ENCODE measurements at regions not wholly inside any gene's neighbourhood (a gene's known extent, or its start where the extent isn't known, plus 50 kb on each side); places are given as distances from the start of the nearest gene placed in this dataset.
A peak's percentile ranks its signal among the peaks of the same experiment; 100 is the strongest.

GRCh38 chr5:42036379-42036778 lies 111.3 kb downstream of the FBXO4 start:
- no peak for DNase-seq (ENCODE audit: low read depth)
- TF ChIP-seq, protein P1, sequence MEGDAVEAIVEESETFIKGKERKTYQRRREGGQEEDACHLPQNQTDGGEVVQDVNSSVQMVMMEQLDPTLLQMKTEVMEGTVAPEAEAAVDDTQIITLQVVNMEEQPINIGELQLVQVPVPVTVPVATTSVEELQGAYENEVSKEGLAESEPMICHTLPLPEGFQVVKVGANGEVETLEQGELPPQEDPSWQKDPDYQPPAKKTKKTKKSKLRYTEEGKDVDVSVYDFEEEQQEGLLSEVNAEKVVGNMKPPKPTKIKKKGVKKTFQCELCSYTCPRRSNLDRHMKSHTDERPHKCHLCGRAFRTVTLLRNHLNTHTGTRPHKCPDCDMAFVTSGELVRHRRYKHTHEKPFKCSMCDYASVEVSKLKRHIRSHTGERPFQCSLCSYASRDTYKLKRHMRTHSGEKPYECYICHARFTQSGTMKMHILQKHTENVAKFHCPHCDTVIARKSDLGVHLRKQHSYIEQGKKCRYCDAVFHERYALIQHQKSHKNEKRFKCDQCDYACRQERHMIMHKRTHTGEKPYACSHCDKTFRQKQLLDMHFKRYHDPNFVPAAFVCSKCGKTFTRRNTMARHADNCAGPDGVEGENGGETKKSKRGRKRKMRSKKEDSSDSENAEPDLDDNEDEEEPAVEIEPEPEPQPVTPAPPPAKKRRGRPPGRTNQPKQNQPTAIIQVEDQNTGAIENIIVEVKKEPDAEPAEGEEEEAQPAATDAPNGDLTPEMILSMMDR (IDR thresholded peaks at IDR 0.05; ENCODE audit: control insufficient read depth, insufficient read depth, low read depth, low read length, missing control alignments): no peak
- H3K4me3 ChIP-seq (ENCODE audit: control insufficient read depth, low read depth, low read length): no peak overlapping the region

- TF ChIP-seq, protein P1 (IDR thresholded peaks at IDR 0.05; ENCODE audit: control insufficient read depth, insufficient read depth, low read depth, low read length, missing control alignments): no peak
- no peak for DNase-seq (ENCODE audit: low read depth)
- no peak overlapping the region for H3K4me3 ChIP-seq (ENCODE audit: control insufficient read depth, low read depth, low read length)
Measured at GRCh38 chr5:42037379-42037932, 112.4 kb downstream of the FBXO4 start.

DNA sequence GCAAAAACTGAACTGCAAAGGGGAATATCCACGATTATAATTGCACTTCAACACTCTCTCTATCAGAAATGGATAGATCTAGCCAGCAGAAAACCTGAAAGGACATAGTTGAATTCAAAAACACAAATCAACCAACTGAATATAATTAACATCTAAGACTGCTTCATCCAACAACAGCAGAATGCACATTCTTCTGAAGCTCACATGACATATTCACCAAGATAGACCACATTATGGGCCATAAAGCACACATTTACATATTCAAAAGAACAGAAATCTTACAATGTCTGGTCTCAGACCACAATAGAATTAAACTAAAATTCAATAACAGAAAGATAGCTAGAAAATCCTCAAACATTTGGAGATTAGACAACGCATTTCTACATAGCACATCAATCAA lies 118.3 kb downstream of the FBXO4 start:
- DNase-seq (ENCODE audit: low read depth): no peak
- TF ChIP-seq, protein P1 (IDR thresholded peaks at IDR 0.05; ENCODE audit: control insufficient read depth, insufficient read depth, low read depth, low read length, missing control alignments): no peak
- H3K4me3 ChIP-seq (ENCODE audit: control insufficient read depth, low read depth, low read length): no peak overlapping the region

GRCh38 chr5:42057254-42057690 lies 132.2 kb downstream of the FBXO4 start:
- peak; percentile 1 for DNase-seq (ENCODE audit: low read depth)
- TF ChIP-seq, protein P1 (IDR thresholded peaks at IDR 0.05; ENCODE audit: control insufficient read depth, insufficient read depth, low read depth, low read length, missing control alignments): peak; percentile 80
- no peak overlapping the region for H3K4me3 ChIP-seq (ENCODE audit: control insufficient read depth, low read depth, low read length)

- no peak overlapping the region for H3K4me3 ChIP-seq (ENCODE audit: control insufficient read depth, low read depth, low read length)
- TF ChIP-seq, protein P1 (IDR thresholded peaks at IDR 0.05; ENCODE audit: control insufficient read depth, insufficient read depth, low read depth, low read length, missing control alignments): no peak
- no peak for DNase-seq (ENCODE audit: low read depth)
Measured at GRCh38 chr5:42059291-42059690, 134.2 kb downstream of the FBXO4 start.

DNA sequence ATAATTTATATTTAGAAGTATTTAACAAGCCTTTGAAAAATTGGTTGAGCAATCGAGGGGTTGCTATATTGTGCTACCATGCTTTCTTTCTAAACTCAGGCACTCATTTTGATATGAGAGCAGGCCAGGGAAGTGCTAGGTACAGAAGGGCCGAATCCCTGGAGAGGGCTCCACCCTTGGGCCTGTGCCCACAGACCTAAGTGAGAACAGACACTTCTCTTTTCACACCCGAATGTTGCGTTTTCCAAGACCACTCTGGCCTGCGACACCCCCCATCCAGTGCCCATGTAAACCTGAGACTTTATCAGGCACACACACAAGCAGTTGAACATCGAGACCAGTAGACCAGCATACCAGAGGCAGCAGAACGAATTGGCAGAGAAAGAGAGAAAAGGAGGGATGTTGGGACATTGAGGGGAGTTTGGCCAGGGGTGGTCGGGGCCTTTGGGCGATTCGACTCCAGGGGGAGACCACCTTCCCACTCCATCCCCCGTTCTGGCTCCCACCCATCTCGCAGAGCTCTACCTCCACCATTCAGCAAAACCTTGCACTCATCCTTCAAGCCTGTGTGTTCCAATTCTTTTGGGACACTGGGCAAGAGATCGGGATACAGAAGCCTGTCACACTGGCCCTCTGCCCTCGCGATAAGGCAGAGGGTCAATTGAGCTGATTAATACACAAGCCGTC lies 134.8 kb downstream of the FBXO4 start:
- no peak for DNase-seq (ENCODE audit: low read depth)
- no peak overlapping the region for H3K4me3 ChIP-seq (ENCODE audit: control insufficient read depth, low read depth, low read length)
- TF ChIP-seq, protein P1 (IDR thresholded peaks at IDR 0.05; ENCODE audit: control insufficient read depth, insufficient read depth, low read depth, low read length, missing control alignments): no peak

All from AG09309 (cell line).